Fibroblast of lung (primary cell): ENCODE measurements at regions not wholly inside any gene's neighbourhood (a gene's known extent, or its start where the extent isn't known, plus 50 kb on each side); places are given as distances from the start of the nearest gene placed in this dataset.

ENCODE experiments used
- DNase-seq, 2 donors: peaks; one replicate each; pipeline versions ENCODE4 v3.0.0 to v3.0.0-alpha.2; 2010; ENCODE audit warnings: low read depth in 2 of 2
- H2AFZ ChIP-seq: 2 replicates; pipeline ENCODE4 v1.5.1; 2012; ENCODE audit warnings: low read length, control low read depth, inconsistent platforms
- H3K27ac ChIP-seq: 2 replicates; pipeline ENCODE4 v1.5.1; 2011; ENCODE audit warnings: low read length, control low read depth; ENCODE audit not compliant: insufficient read depth
- H3K27me3 ChIP-seq: 2 replicates; pipeline ENCODE4 v1.5.1; 2011; ENCODE audit warnings: mild to moderate bottlenecking, low read length; ENCODE audit not compliant: control insufficient read depth, insufficient read depth
- H3K36me3 ChIP-seq: 2 replicates; pipeline ENCODE4 v1.5.1; 2011; ENCODE audit warnings: low read length; ENCODE audit not compliant: control insufficient read depth, insufficient read depth
- H3K4me1 ChIP-seq: 2 replicates; pipeline ENCODE4 v1.5.1; 2011; ENCODE audit warnings: low read length; ENCODE audit not compliant: control insufficient read depth, insufficient read depth; ENCODE audit errors: extremely low read depth
- H3K4me2 ChIP-seq: 2 replicates; pipeline ENCODE4 v1.5.1; 2011; ENCODE audit warnings: low read length, control low read depth; ENCODE audit not compliant: insufficient read depth; ENCODE audit errors: extremely low read depth
- H3K4me3 ChIP-seq, 4 experiments: fragments of 200-600 bp in 1 of 4; sonication (generic) in 1 of 4; replicated peaks in 1 of 4; 2 replicates each; pipeline ENCODE4 v1.5.1; 2011 to 2016; ENCODE audit warnings: low read length in 4 of 4, low read depth in 3 of 4, mild to moderate bottlenecking in 3 of 4, control low read depth in 2 of 4, inconsistent platforms in 1 of 4, mixed read lengths in 1 of 4; ENCODE audit not compliant: insufficient read depth in 1 of 4; ENCODE audit errors: control extremely low read depth in 1 of 4
- H3K79me2 ChIP-seq: 2 replicates; pipeline ENCODE4 v1.5.1; 2012; ENCODE audit warnings: mild to moderate bottlenecking, low read length, inconsistent platforms; ENCODE audit not compliant: control insufficient read depth, insufficient read depth
- H3K9ac ChIP-seq: 2 replicates; pipeline ENCODE4 v1.5.1; 2011; ENCODE audit warnings: mild to moderate bottlenecking, low read length, control low read depth; ENCODE audit not compliant: insufficient read depth
- H3K9me3 ChIP-seq: 2 replicates; pipeline ENCODE4 v1.5.1; 2012; ENCODE audit warnings: low read depth, low read length; ENCODE audit not compliant: control insufficient read depth, insufficient read depth
- H4K20me1 ChIP-seq: 2 replicates; pipeline ENCODE4 v1.5.1; 2011; ENCODE audit warnings: low read length; ENCODE audit not compliant: control insufficient read depth, insufficient read depth; ENCODE audit errors: extremely low read depth
- CTCF ChIP-seq, 2 donors: IDR thresholded peaks in 1 of 2; conservative IDR thresholded peaks in 1 of 2; 1 replicate in 1 of 2; 2 replicates in 1 of 2; pipeline ENCODE4 v1.5.1; 2011 to 2012; ENCODE audit warnings: low read length in 2 of 2, control low read depth in 1 of 2, inconsistent platforms in 1 of 2, low read depth in 1 of 2, mild to moderate bottlenecking in 1 of 2
- EZH2 ChIP-seq: IDR thresholded peaks from 2 replicates; pipeline ENCODE4 v1.5.1; 2012; ENCODE audit warnings: low read length, control low read depth, mild to moderate bottlenecking; ENCODE audit errors: missing control alignments

- H3K9me3 ChIP-seq = no peaks in the 10 kb centered on the region
- H3K27ac ChIP-seq = no peak overlapping the region
- H3K9ac ChIP-seq = no peak overlapping the region
- no peak overlapping the region for H3K4me2 ChIP-seq
- no peak overlapping the region for H2AFZ ChIP-seq
- H3K79me2 ChIP-seq = no peaks in the 10 kb centered on the region
- no peaks in the 10 kb centered on the region for H3K4me1 ChIP-seq
- no peak for DNase-seq
- no peaks in the 10 kb centered on the region for H3K36me3 ChIP-seq
- H3K4me3 ChIP-seq = no peak overlapping the region
- TF ChIP-seq EZH2 (no peak), CTCF (conservative IDR thresholded peaks at IDR 0.05 in 1 of 2, IDR thresholded peaks at IDR 0.05 in 1 of 2; ENCODE audit: low read depth in 1 of 2, low read length in 2 of 2) (no peak)
- no peaks in the 10 kb centered on the region for H4K20me1 ChIP-seq
- H3K27me3 ChIP-seq = no peaks in the 10 kb centered on the region
Measured at GRCh38 chr17:78301821-78302213, 58.1 kb downstream of the SOCS3 start.

- no peak overlapping the region for H3K4me2 ChIP-seq
- H3K4me3 ChIP-seq = no peak overlapping the region
- DNase-seq = peak in 1 of 2 donors; percentile 31
- H4K20me1 ChIP-seq = no peaks in the 10 kb centered on the region
- no peak overlapping the region for H3K9ac ChIP-seq
- H3K4me1 ChIP-seq = no peaks in the 10 kb centered on the region
- no peaks in the 10 kb centered on the region for H3K27me3 ChIP-seq
- no peaks in the 10 kb centered on the region for H3K79me2 ChIP-seq
- H3K36me3 ChIP-seq = no peaks in the 10 kb centered on the region
- H3K9me3 ChIP-seq = no peaks in the 10 kb centered on the region
- TF ChIP-seq CTCF (conservative IDR thresholded peaks at IDR 0.05 in 1 of 2, IDR thresholded peaks at IDR 0.05 in 1 of 2; ENCODE audit: low read depth in 1 of 2, low read length in 2 of 2) (no peak), EZH2 (no peak)
- H3K27ac ChIP-seq = no peak overlapping the region
- no peak overlapping the region for H2AFZ ChIP-seq
Measured at GRCh38 chr17:78300962-78301820, 58.7 kb downstream of the SOCS3 start.

- no peak overlapping the region for H3K4me3 ChIP-seq
- no peaks in the 10 kb centered on the region for H3K79me2 ChIP-seq
- H3K27me3 ChIP-seq = no peaks in the 10 kb centered on the region
- H2AFZ ChIP-seq = no peak overlapping the region
- H3K9me3 ChIP-seq = no peaks in the 10 kb centered on the region
- no peak overlapping the region for H3K9ac ChIP-seq
- H3K4me1 ChIP-seq = no peaks in the 10 kb centered on the region
- H3K27ac ChIP-seq = no peak overlapping the region
- no peak for DNase-seq
- no peaks in the 10 kb centered on the region for H3K36me3 ChIP-seq
- H4K20me1 ChIP-seq = no peaks in the 10 kb centered on the region
- H3K4me2 ChIP-seq = no peak overlapping the region
- TF ChIP-seq EZH2 (no peak), CTCF (conservative IDR thresholded peaks at IDR 0.05 in 1 of 2, IDR thresholded peaks at IDR 0.05 in 1 of 2; ENCODE audit: low read depth in 1 of 2, low read length in 2 of 2) (no peak)
Measured at GRCh38 chr17:78299049-78299448, 60.8 kb downstream of the SOCS3 start.
